Endothelial cell of umbilical vein (primary cell): ENCODE measurements at regions not wholly inside any gene's neighbourhood (a gene's known extent, or its start where the extent isn't known, plus 50 kb on each side); places are given as distances from the start of the nearest gene placed in this dataset.

Experiments used
- BruUV-seq: library from RNA; stranded (reverse); fragments of 400-500 nt; replicated peaks from 2 replicates; lab custom pipeline; 2021; lab: Mats Ljungman, UMichigan
- CTCF ChIA-PET: fragments of 300-600, 350-600 bp; sonication (Branson Sonifier 250); formaldehyde crosslinking; loops from one replicate; lab custom pipeline; 2021; ENCODE audit warnings: antibody characterized with exemption, inconsistent platforms; lab: Charles Lee
- POLR2A ChIA-PET: fragments of 300-600, 350-600 bp; sonication (Branson Sonifier 250); formaldehyde crosslinking; loops from one replicate; lab custom pipeline; 2021; ENCODE audit warnings: antibody characterized with exemption, inconsistent platforms; lab: Charles Lee
- DNase-seq: peaks from one replicate; pipeline ENCODE4 v3.0.0-alpha.2; 2011; ENCODE audit warnings: low read depth, low spot score
- FAIRE-seq: peaks from 2 replicates; lab custom pipeline; 2011; peaks lifted over from hg19 to GRCh38; lab: Jason Lieb, UNC
- H2AFZ ChIP-seq: 2 replicates; pipeline ENCODE4 v1.6.0; 2012; ENCODE audit warnings: low read depth, low read length, control low read depth, inconsistent platforms
- H3K27ac ChIP-seq: 2 replicates; pipeline ENCODE4 v1.5.1; 2011; ENCODE audit warnings: low read depth, mild to moderate bottlenecking, control low read depth, low read length, moderate library complexity; ENCODE audit not compliant: insufficient read depth
- H3K27me3 ChIP-seq, 2 experiments: 2 replicates each; pipeline versions ENCODE4 v1.6.0 to v1.6.1; 2011; ENCODE audit warnings: low read length in 2 of 2, mixed read lengths in 1 of 2; ENCODE audit not compliant: control insufficient read depth in 2 of 2, insufficient read depth in 2 of 2
- H3K36me3 ChIP-seq, 2 experiments: 2 replicates in 1 of 2; 3 replicates in 1 of 2; pipeline ENCODE4 v1.5.1; 2011; ENCODE audit warnings: low read length in 2 of 2, mild to moderate bottlenecking in 1 of 2, moderate library complexity in 1 of 2; ENCODE audit not compliant: control insufficient read depth in 2 of 2, insufficient read depth in 2 of 2; ENCODE audit errors: extremely low read depth in 1 of 2
- H3K4me1 ChIP-seq: 3 replicates; pipeline ENCODE4 v1.5.1; 2011; ENCODE audit warnings: mild to moderate bottlenecking, low read length; ENCODE audit not compliant: control insufficient read depth, insufficient read depth; ENCODE audit errors: extremely low read depth
- H3K4me2 ChIP-seq: 2 replicates; pipeline ENCODE4 v1.6.1; 2011; ENCODE audit warnings: low read length, control low read depth, mixed read lengths; ENCODE audit not compliant: insufficient read depth
- H3K4me3 ChIP-seq, 3 experiments: fragments of 200-600 bp in 1 of 3; sonication (generic), shearing (Covaris generic) in 1 of 3; replicated peaks in 1 of 3; 2 replicates each; pipeline ENCODE4 v1.5.1; 2011 to 2016; ENCODE audit warnings: control low read depth in 3 of 3, low read length in 3 of 3, mild to moderate bottlenecking in 2 of 3, inconsistent platforms in 1 of 3, low read depth in 1 of 3, moderate library complexity in 1 of 3; ENCODE audit not compliant: insufficient read depth in 1 of 3
- H3K79me2 ChIP-seq: 2 replicates; pipeline ENCODE4 v1.6.0; 2012; ENCODE audit warnings: low read length, inconsistent platforms; ENCODE audit not compliant: control insufficient read depth, insufficient read depth
- H3K9ac ChIP-seq: replicated peaks from 2 replicates; pipeline ENCODE3; 2011; ENCODE audit warnings: low read length, control low read depth; ENCODE audit not compliant: insufficient read depth; ENCODE audit errors: extremely low read depth
- H3K9me1 ChIP-seq: replicated peaks from 3 replicates; pipeline ENCODE4 v1.6.0; 2011; ENCODE audit warnings: mild to moderate bottlenecking, low read length; ENCODE audit not compliant: control insufficient read depth, insufficient read depth; ENCODE audit errors: extremely low read depth
- H3K9me3 ChIP-seq: replicated peaks from 2 replicates; pipeline ENCODE4 v1.5.1; 2012; ENCODE audit warnings: low read length, inconsistent platforms; ENCODE audit not compliant: control insufficient read depth, insufficient read depth
- H4K20me1 ChIP-seq: replicated peaks from 2 replicates; pipeline ENCODE3; 2011; ENCODE audit warnings: mild to moderate bottlenecking, low read length; ENCODE audit not compliant: control insufficient read depth, insufficient read depth; ENCODE audit errors: extremely low read depth
- FOS ChIP-seq: IDR thresholded peaks from 2 replicates; pipeline ENCODE4 v1.6.1; 2011; ENCODE audit warnings: mild to moderate bottlenecking, low read length, moderate library complexity, borderline replicate concordance; ENCODE audit not compliant: insufficient read depth
- GATA2 ChIP-seq: IDR thresholded peaks from 2 replicates; pipeline ENCODE4 v1.7.0; 2011; ENCODE audit warnings: low read depth, mild to moderate bottlenecking, moderate library complexity, mixed read lengths, low read length; ENCODE audit not compliant: insufficient read length, insufficient read depth
- JUN ChIP-seq: IDR thresholded peaks from 2 replicates; pipeline ENCODE4 v1.6.1; 2011; ENCODE audit warnings: borderline replicate concordance, low read depth; ENCODE audit not compliant: insufficient read length, insufficient read depth
- MYC ChIP-seq: IDR thresholded peaks from one replicate; pipeline ENCODE4 v1.6.1; 2011; ENCODE audit warnings: mild to moderate bottlenecking, low read depth, low read length
- POLR2A ChIP-seq: IDR thresholded peaks from 2 replicates; pipeline ENCODE4 v1.6.1; 2012; ENCODE audit warnings: low read depth, mild to moderate bottlenecking, control low read depth, low read length
- POLR2AphosphoS5 ChIP-seq: IDR thresholded peaks from 2 replicates; pipeline ENCODE4 v1.6.1; 2012; ENCODE audit warnings: low read depth, mild to moderate bottlenecking, control low read depth, low read length, moderate library complexity; ENCODE audit not compliant: insufficient read depth
- dilution Hi-C: fragments of 300-500 bp; cut with MboI; formaldehyde crosslinking; loops from one replicate; pipeline ENCODE4 v1.15.0; 2019; ENCODE audit warnings: low sequenced_read_pairs; ENCODE audit not compliant: extremely low pct_ligation_motif_present
- intact Hi-C: fragments of 100-400 bp; cut with micrococcal nuclease; formaldehyde crosslinking; loops from one replicate; pipeline ENCODE4 v1.10.0; 2022
- TF ChIP-seq, protein P1 (sequence below): IDR thresholded peaks from 2 replicates; pipeline ENCODE4 v1.6.1; 2011; ENCODE audit not compliant: insufficient read depth, insufficient read length
- TF ChIP-seq, protein P2 (sequence below), 2 donors: IDR thresholded peaks; 1 replicate in 1 of 2; 2 replicates in 1 of 2; pipeline ENCODE4 v1.5.1; 2011; ENCODE audit warnings: low read length in 2 of 2, mild to moderate bottlenecking in 2 of 2, moderate library complexity in 2 of 2, control low read depth in 1 of 2, inconsistent platforms in 1 of 2, low read depth in 1 of 2; ENCODE audit not compliant: insufficient read depth in 1 of 2; ENCODE audit errors: extremely low read depth in 1 of 2

GRCh38 chr2:39881948-39882347 is 102.9 kb upstream of the THUMPD2 start:
- POLR2A ChIA-PET = no interaction called here
- H3K4me2 ChIP-seq = no peak overlapping the region
- no peaks in the 10 kb centered on the region for H3K79me2 ChIP-seq
- no peaks in the 10 kb centered on the region for H3K9me1 ChIP-seq
- H3K4me1 ChIP-seq = no peaks in the 10 kb centered on the region
- H4K20me1 ChIP-seq = no peaks in the 10 kb centered on the region
- H3K27me3 ChIP-seq = no peaks in the 10 kb centered on the region
- no peaks in the 10 kb centered on the region for H3K9me3 ChIP-seq
- no TSS peak for BruUV-seq
- FAIRE-seq (no peak), DNase-seq (no peak)
- CTCF ChIA-PET = no interaction called here
- H2AFZ ChIP-seq = no peak overlapping the region
- no peak overlapping the region for H3K4me3 ChIP-seq
- TF ChIP-seq FOS (no peak), MYC (no peak), POLR2AphosphoS5 (no peak), JUN (no peak), GATA2 (no peak), POLR2A (no peak)
- TF ChIP-seq, protein P1, sequence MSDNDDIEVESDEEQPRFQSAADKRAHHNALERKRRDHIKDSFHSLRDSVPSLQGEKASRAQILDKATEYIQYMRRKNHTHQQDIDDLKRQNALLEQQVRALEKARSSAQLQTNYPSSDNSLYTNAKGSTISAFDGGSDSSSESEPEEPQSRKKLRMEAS = no peak
- TF ChIP-seq, protein P2, sequence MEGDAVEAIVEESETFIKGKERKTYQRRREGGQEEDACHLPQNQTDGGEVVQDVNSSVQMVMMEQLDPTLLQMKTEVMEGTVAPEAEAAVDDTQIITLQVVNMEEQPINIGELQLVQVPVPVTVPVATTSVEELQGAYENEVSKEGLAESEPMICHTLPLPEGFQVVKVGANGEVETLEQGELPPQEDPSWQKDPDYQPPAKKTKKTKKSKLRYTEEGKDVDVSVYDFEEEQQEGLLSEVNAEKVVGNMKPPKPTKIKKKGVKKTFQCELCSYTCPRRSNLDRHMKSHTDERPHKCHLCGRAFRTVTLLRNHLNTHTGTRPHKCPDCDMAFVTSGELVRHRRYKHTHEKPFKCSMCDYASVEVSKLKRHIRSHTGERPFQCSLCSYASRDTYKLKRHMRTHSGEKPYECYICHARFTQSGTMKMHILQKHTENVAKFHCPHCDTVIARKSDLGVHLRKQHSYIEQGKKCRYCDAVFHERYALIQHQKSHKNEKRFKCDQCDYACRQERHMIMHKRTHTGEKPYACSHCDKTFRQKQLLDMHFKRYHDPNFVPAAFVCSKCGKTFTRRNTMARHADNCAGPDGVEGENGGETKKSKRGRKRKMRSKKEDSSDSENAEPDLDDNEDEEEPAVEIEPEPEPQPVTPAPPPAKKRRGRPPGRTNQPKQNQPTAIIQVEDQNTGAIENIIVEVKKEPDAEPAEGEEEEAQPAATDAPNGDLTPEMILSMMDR (IDR thresholded peaks at IDR 0.05; ENCODE audit: extremely low read depth in 1 of 2, insufficient read depth in 1 of 2, low read depth in 1 of 2, low read length in 2 of 2) = no peak
- no peak overlapping the region for H3K27ac ChIP-seq
- intact Hi-C loops = no loop called here
- no peak overlapping the region for H3K9ac ChIP-seq
- dilution Hi-C loops = no loop called here
- H3K36me3 ChIP-seq = no peaks in the 10 kb centered on the region
